GM19395 (cell line): ENCODE measurements at regions not wholly inside any gene's neighbourhood (a gene's known extent, or its start where the extent isn't known, plus 50 kb on each side); places are given as distances from the start of the nearest gene placed in this dataset.
"Not testable (repeated sequence)": the region's sequence is repeated elsewhere in the genome, so short reads cannot be mapped to it uniquely, and the experiment has no call there.

ENCODE experiments used
- ATAC-seq: cut with Tn5 transposase; IDR thresholded peaks from one replicate; pipeline ENCODE4 v1.9.1; 2021; ENCODE audit warnings: mild to moderate bottlenecking, moderate library complexity; ENCODE audit not compliant: unreplicated experiment

DNA sequence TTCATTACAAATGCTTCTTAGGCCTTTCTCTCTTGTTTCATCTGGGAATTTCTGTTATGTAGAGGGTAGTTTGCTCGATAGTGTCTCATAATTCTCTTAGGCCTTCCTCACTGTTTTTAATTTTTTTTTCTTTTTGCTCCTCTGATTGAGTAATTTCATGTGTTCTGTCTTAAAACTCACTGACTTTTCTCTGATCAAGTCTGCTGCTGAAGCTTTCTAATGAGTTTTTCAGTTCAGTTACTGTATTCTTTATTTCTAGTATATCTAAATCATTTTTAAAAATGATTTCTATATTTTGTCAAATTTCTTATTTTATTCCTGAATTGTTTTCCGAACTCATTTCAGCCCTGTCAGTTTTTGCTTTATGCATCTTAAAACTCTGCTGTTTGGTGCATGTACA, 228.0 kb downstream of the MID1IP1 start:
- ATAC-seq: no peak

DNA sequence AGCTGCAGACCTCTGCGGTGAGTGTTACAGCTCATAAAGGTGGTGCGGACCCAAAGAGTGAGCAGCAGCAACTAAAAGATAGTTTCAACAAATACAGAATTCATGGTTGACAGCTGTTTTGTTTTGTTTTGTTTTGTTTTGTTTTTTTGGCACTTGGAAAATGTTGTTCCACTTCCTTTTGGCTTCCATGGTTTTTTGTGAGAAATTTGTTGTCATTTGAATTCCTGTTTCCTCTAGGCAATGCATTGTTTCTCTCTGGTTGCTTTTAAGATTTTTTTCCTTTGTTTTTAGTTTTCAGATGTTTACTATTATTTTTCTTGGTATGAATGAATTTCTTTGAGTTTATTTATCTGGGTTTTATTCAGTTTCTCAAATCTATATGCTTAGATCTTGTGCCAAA, 229.4 kb downstream of the MID1IP1 start:
- ATAC-seq: no peak

DNA sequence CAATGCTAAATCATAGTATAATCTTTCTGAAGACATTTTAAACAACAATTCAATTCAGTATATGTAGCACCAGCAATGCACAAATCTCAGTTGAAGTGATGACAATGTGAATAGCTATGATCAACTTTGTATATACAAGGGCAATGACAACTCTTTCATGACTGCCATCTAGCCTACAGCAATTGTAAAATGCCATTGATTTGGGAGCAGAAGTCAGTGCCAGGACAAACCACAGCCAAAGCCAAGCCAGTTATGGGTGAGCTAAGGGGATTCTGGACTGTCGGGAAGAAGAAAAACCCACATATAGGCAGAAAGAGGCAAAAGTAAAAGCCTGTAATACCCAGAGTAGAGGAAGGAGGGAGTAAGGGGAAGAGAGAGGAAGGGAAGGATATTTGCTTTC, 238.6 kb downstream of the MID1IP1 start:
- no peak for ATAC-seq

DNA sequence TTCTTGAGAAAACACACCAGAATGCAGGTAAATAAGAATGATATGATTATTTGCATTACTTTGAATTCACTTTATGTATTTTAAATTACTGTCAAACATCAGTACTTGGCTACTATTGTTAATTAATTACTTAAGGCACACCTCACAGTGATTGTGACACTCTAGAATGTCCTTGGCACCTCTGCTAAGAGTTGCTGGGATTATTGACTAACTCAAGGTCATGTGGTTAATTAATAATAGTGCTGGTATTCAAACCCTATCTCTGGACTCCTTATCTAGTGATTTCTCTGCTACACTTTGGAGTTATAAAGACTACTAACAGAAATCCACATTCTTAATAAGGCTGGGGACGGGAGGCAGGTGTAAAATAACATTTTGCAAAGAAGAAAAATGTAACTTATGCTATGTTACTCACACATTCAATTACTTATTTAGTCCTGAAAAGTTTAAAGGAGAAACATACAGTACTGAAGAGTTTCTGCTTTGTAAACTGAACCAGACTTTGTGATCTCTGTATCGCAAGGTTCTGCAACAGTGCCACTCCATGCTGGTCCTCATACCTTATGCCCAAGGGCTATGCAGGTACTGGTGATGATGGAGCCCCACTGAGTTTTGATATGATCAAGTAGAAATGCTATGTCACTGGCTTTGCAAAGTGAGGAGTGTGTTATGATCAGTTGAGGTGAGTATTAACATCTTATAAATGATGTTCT, 242.7 kb downstream of the MID1IP1 start:
- no peak for ATAC-seq

DNA sequence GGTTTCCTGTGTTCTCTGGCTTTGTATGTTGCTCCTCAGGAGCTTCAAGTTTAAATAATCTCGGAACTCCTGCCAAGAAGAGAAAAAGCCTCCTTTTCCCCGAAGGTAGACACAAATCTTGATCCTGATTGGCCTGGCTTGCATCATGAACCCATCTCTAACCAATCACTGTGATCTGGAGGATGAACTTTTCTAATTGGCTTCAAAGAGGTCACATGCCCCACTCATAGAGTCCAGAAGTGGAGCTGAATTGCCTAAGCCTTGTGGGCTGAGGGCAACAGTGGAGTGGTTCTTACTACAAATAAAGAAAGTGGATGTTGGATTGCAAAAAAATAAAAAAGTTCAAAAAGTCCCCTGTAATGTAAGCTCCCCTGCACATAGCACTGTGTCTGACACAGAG, 245.9 kb downstream of the MID1IP1 start:
- ATAC-seq: no peak

DNA sequence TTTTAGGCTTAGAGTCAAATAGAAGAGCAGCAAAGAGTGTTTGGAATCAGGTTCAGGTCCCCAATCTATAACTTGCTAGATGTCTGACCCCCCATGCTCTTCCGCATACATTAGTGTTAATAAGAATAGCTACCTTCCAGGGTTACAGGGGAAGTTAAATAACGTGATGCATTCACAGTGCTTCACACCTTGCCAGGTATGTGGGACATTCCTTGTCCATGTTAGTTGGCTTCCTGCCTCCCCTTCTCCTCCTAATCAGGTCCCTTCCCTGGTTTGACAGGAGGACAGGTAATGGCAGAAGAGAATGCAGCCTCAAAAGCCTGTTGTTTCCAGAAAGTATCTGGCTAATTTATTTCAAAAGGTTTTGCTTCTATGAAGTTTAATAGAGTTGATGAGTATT, 248.7 kb downstream of the MID1IP1 start:
- no peak for ATAC-seq

DNA sequence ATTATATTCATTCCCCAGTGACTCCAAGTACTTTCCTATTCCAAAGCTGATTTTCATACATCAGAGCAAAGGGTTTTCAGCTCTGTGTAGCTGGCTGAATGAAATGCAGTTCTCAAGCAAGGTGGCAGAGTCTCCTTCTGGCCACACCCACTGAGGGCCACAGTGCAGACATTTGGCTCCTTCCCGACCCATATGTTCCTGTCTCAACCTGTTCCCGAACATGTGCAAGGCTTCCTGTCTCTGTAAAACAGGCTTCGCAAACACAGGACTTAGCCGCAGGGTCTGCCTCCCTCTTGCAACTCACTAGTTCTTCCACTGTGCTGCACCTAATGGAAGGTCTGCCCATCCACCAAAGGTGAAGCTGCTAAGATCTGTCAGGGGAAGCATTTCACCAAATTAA, 249.2 kb downstream of the MID1IP1 start:
- no peak for ATAC-seq

DNA sequence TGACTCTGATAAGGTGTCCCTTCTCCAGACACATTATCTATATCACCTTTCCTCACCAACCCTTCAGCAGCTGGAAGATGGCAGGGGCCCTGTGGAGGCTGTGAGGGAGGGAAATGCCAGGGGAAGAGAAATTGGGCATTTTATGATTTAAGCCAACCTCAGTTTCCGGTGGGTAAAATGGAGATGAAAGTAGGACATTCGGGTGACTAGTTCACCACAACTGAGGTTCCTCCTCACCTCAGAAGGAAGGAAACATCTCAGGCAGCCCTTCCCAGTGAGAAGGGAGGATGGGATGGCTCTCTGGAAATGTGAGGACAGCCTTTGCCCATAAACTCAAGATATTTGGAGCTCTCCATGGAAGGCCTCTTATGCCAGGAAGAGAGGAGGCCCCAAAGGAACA, 251.5 kb downstream of the MID1IP1 start:
- no peak for ATAC-seq

DNA sequence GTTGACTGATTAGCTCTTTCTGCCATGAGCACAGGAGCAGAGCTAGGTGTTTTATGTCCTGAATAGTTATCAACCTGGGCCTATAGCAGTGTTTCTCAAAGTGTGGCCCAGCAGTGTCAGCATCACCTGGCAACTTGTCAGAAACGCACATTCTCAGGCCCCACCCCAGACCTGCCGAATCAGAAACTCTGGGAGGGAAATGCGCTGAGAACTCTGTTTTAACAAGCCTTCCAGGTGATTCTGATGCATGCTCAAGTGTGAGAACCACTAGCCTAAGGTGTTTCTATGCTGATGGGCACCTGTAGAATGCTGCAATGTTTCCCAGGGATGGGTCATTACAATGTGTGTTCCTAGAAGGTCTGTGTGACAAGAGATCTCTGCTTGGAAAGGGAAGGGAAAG, 257.5 kb downstream of the MID1IP1 start:
- no peak for ATAC-seq

DNA sequence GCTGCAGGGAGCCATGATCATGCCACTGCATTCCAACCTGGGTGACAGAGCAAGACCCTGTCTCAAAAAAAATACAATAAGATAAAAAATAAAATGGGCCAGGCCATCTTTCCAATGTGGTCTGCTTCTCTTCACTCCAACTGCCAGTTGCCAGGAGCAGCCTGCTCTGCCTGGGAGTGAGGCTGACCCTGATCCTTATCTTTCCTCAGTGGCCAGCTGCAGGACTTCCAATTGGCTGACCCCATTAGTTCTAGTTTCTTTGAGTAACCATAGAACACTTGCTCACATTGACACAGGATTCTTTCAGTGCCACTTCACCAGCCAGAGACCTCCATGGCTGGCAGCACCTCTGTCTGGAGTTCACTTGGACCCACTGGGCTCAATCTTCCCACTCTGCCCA, 258.6 kb downstream of the MID1IP1 start:
- ATAC-seq: no peak

DNA sequence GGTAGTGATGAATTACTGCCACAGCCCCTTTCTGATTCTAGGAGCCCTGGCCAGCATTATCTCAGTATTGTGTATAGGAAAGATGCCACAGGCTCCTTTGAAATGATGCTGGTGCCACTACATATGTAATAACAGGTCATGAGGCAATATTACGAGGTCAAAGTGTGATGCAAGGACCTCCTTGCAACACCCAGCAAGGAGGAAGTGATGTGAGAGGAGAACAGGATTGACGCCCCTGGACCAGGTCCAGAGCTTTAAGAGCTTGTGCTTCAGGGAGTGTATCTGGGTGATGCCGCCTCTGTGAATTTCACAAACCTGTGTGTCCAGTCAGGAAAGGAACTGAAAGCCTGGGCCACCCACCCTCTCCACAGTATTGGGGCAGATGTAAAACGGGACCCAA, 261.8 kb downstream of the MID1IP1 start:
- ATAC-seq: no peak

DNA sequence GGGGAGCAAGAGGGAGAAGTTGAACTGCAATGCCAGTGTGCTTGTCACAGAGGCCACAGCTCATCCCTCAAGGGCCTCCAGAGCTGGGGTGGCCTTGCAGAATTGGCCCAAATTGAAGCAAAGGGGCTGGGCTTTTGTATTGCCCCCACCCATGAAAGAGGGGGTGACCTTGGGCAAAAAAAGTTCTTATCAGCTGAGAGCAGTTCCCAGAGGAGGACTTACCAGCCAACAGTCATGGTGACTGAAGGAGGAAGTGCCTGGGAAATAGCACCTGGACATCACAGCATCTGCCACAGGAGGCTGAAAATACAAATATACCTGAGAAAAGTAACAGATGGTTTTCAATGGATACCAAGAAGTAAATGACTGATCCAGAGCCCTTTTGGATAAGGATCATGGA, 262.4 kb downstream of the MID1IP1 start:
- ATAC-seq: no peak

DNA sequence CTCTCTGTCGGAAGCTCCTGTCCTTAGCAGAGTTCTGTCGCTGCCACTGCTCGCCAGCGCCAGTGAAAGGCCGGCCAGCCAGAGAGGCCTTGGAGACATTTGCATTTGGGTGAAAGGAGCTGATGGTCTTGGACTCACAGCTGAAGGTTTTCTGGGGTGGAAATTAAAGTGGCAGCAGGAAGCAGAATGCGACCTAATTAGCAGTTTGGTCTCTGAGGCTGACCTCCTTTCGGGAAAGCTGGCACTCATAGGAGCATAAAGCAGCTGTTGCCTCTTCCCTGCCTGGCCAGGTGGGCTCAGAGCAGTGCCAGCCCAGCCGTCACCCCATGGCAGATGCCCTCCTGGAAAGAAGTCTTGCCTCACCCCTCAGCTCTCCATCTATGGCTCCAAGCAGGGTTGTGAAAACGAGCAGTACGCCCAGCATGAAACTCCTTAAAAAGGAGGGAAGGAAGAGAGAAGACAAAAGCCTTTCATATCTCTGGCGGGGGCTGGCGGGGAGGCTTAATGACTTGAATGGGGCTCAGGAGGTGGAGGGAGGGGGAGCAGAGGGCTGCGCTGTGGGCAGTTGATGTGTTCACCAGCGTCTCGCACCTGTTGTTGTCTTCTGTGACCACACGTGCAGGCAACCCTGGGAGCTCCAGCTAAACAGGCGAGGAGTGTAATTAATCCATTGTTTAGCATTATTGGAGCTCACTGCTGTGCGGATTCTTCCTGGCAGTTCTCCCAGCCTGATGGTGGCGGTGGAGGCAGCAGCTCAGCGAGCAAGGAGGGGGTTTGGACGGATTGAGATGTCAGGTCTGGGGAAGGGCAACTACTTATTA, 264.0 kb downstream of the MID1IP1 start:
- no peak for ATAC-seq

DNA sequence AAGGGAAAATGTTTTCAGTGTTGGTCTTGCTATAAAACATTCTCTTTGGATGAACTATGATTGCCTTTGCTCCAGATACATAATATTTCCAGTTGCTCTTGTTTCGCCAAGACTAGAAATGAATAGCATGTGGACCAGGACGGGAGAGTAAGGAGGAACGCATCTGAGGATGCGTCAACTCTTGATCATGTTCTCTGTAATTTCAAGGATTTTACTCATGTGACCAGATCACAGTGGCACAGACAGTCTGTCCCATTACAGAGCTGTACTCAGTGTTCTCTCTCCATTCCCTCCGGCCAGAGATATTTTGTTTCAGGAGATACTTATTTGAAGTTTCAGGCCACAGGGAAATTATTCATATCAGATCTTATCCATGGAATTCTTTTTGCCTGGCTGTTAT, 266.6 kb downstream of the MID1IP1 start:
- no peak for ATAC-seq

DNA sequence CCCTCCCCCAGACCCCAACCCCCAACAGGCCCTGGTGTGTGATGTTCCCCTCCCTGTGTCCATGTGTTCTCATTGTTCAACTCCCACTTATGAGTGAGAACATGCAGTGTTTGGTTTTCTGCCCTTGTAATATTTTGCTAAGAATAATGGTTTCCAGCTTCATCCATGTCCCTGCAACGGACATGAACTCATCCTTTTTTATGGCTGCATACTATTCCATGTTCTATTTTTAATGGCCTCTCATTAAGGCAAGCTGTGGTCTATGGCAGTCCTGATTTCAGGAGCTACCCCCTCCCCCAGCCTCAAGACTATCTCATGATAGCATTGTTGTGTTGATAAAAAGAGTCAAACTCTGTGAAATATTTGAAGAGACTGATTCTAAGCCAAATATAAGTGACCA, 267.4 kb downstream of the MID1IP1 start:
- ATAC-seq: not testable (repeated sequence)

DNA sequence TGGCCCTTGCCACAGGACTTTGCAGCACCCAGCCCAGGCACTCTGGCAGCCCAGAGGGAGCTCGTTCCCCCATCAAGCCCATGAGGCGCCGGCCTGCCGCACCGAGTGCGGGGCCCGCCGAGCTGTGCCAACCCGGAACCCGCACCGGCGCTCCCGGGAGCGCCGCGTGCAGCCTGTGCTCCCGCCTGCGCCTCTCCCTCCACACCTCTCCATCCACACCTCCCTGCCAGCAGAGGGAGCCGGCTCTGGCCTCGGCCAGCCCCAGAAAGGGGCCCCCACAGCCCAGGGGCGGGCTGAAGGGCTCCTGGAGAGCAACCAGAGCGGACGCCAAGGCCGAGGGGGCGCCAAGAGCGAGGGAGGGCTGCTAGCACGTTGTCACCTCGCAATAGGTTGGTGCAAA, 268.8 kb downstream of the MID1IP1 start:
- no peak for ATAC-seq

DNA sequence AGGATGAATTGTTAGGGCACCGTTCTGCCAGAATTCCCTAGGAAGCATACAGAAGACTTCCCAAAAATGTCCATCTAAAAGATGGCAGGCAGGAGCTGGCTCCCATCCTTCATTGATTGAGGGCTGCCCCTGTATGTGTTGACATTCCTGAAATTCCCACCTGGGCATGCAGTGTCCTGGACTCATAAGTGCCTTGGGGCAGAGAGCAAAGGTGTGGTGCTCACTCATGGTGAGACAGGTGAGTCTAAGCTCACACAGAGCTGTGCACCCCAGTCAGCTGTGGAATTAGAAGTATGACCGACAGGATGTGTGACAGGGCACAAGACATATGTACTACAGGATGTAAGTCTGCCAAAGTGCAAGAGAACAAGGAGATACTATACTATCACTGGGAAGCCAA, 271.9 kb downstream of the MID1IP1 start:
- no peak for ATAC-seq

DNA sequence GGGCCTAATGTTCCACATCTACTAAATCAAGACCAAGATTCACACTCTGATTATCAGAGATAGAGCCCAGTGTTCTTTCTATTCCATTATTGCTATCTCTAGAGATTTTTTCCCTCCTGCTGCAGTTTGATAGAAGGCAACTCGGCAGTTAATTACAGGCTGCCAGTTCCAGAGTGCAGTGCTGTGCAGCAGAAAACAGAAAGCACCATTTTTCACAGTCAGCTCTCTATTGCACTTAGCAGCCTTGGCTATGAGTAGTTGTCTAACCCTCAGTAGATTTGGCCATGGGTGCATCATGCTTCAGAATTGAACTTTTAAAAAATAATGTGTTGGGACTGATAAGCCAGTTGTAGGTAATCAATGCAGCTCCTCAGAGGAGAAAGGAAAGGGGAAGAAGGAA, 295.3 kb downstream of the MID1IP1 start:
- ATAC-seq: no peak

DNA sequence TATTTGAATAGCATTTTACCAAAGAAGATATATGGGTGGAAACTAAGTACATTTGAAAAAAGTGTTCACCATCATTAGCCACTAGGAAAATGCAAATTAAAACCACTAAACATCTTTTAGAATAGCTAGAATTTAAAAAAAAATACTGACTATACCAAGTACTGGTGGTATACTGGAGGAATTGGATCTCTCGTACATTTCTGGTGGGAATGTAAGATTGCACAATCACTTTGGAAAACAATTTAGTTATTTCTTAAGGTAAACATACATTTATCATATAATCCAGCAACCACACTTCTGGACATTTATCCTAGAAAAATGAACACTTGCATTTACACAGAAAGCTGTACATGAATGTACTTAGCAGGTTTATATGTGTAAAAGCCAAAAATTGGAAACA, 303.5 kb downstream of the MID1IP1 start:
- ATAC-seq: no peak

DNA sequence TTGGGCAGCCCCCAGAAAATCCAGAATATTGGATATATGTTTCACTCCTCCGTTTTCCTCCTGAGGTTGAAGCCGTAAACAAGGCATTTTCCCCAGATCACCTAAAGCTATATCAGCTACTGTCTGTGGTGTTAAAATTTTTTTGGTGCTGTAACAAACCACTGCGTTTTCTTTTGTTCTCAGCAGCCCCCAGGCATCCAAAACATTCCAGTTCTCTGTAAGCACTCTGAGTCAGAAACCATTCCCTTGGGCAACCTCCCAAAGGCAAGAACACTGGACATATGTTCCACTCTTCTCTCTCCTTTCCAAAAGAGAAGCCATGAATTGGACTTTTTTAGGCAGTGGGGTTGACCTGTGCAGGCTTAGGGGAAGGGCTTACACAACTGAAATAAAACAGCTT, 310.9 kb downstream of the MID1IP1 start:
- ATAC-seq: no peak

DNA sequence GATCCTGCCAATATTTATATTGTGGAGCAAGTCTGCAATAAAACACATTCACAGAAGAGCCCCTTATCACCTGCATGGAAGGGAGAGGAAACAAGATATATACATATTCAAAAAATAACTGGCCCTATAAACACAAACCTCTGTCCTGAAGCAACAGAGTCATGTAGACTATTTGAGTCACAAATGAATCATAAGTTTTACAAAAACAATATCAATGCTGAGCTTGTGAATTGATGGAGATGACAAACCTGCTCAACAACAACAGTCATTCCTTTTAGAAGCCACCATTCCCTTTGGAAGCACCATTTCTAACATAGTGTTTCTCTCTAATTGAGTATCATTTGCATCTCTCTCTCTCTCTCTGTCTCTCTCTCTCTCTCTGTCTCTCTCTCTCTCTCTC, 313.9 kb downstream of the MID1IP1 start:
- ATAC-seq: no peak

DNA sequence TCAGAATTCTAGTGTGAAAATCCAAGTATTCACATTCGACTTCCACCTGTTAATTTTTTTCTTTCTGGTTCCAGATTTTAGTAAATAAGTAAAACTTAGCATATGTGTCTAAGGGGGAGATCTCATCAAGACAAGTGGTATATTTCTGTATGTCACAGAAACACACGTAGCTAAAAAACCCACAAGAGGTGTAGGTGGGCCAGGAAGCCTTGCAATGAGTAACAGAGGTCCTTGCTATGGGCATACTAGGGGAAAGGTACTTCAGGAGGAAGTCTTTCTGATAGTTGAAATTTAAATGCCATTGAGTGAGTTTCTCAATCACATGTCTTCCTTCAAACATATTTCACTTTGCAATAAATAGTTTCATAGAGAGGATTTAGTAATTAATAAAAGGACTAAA, 315.8 kb downstream of the MID1IP1 start:
- no peak for ATAC-seq

DNA sequence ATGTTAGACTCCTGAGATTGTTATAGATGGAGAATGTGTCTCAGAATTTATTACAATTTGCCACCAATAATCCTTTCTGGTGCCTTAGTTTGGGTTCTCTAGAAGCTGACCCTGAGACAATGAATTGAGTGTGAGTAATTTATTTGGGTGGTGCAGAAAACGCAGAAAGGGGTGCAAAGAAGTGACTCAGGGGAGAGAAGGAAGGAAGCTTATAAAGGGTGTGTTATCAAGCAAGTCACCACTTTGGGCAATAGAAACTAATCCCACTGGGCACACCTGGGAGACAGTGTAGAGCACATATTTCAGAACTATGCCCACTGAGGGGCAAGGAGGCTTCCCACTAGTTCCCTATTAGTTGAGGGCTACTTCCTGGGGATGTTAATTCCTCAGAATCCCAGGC, 320.6 kb downstream of the MID1IP1 start:
- no peak for ATAC-seq
